Testis (tissue), 2 donors: ENCODE measurements at regions not wholly inside any gene's neighbourhood (a gene's known extent, or its start where the extent isn't known, plus 50 kb on each side); places are given as distances from the start of the nearest gene placed in this dataset.

Source experiments
- DNase-seq: peaks from one replicate; pipeline ENCODE4 v3.0.0-alpha.2; 2019
- H3K27ac ChIP-seq, 2 donors: fragments of 200-600 bp; sonication (generic); one replicate each; pipeline ENCODE4 v1.5.1; 2019
- H3K27me3 ChIP-seq: fragments of 200-600 bp; sonication (generic); one replicate; pipeline ENCODE4 v1.5.1; 2019
- H3K36me3 ChIP-seq: fragments of 200-600 bp; sonication (generic); one replicate; pipeline ENCODE4 v1.5.1; 2017; ENCODE audit warnings: low read depth; ENCODE audit errors: missing control alignments
- H3K4me1 ChIP-seq: fragments of 200-600 bp; sonication (generic); one replicate; pipeline ENCODE4 v1.5.1; 2019
- H3K4me3 ChIP-seq, 2 donors: fragments of 200-600 bp; sonication (generic); one replicate each; pipeline ENCODE4 v1.5.1; 2017 to 2019
- H3K9me3 ChIP-seq: fragments of 200-600 bp; sonication (generic); one replicate; pipeline ENCODE4 v1.5.1; 2017
- POLR2A ChIP-seq: fragments of 450-650 bp; IDR thresholded peaks from one replicate; pipeline ENCODE4 v1.6.1; 2017; ENCODE audit warnings: antibody characterized with exemption, mild to moderate bottlenecking, moderate library complexity
- WGBS, 2 donors: methylation state at CpG; one replicate each; pipeline ENCODE4 v1.1.5; 2018; 5-methylcytosine and 5-hydroxymethylcytosine counted together
- intact Hi-C: fragments of 100-400 bp; cut with DNase I; formaldehyde crosslinking; loops from one replicate; pipeline ENCODE4 v1.15.1; 2023; ENCODE audit warnings: low total_unique reads
- TF ChIP-seq, protein P1 (sequence below), 3 experiments: fragments of 450-650 bp in 2 of 3; fragments of 200-600 bp in 1 of 3; sonication (generic) in 1 of 3; IDR thresholded peaks; one replicate each; pipeline ENCODE4 v1.5.1; 2016 to 2019; ENCODE audit warnings: antibody characterized with exemption in 3 of 3, mild to moderate bottlenecking in 2 of 3, moderate library complexity in 1 of 3

DNA sequence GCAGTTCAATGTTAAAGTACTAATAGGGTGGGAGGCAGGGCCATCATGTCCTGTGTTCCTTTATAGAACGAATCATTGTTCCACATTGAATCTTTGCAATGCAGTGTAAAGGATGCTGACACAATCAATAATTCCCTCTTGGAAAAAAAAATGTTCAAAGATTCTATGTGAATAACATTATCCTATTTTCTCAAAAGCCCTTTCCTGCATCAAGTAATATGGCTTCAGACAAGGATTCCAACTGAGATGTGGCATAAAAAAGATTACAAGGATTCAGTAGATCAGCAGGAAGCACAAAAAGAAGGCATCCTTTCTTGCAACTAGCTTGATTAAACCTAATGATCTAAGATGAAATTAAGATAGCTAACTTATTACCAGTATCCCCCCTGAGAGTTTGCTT is 454.0 kb upstream of the CADM2 start:
- DNase-seq, result no peak
- intact Hi-C loops, result no loop called here
- Histone ChIP-seq H3K4me1 (no peaks in the 10 kb centered on the region), H3K36me3 (no peaks in the 10 kb centered on the region), H3K27me3 (no peaks in the 10 kb centered on the region), H3K9me3 (no peaks in the 10 kb centered on the region), H3K27ac (no peak overlapping the region), H3K4me3 (no peak overlapping the region)
- no peak for TF ChIP-seq POLR2A
- TF ChIP-seq, protein P1, sequence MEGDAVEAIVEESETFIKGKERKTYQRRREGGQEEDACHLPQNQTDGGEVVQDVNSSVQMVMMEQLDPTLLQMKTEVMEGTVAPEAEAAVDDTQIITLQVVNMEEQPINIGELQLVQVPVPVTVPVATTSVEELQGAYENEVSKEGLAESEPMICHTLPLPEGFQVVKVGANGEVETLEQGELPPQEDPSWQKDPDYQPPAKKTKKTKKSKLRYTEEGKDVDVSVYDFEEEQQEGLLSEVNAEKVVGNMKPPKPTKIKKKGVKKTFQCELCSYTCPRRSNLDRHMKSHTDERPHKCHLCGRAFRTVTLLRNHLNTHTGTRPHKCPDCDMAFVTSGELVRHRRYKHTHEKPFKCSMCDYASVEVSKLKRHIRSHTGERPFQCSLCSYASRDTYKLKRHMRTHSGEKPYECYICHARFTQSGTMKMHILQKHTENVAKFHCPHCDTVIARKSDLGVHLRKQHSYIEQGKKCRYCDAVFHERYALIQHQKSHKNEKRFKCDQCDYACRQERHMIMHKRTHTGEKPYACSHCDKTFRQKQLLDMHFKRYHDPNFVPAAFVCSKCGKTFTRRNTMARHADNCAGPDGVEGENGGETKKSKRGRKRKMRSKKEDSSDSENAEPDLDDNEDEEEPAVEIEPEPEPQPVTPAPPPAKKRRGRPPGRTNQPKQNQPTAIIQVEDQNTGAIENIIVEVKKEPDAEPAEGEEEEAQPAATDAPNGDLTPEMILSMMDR (IDR thresholded peaks at IDR 0.05), result no peak
- 46 to 79% methylated on average over 1 of the region's 1 CpG for WGBS, 2 donors

DNA sequence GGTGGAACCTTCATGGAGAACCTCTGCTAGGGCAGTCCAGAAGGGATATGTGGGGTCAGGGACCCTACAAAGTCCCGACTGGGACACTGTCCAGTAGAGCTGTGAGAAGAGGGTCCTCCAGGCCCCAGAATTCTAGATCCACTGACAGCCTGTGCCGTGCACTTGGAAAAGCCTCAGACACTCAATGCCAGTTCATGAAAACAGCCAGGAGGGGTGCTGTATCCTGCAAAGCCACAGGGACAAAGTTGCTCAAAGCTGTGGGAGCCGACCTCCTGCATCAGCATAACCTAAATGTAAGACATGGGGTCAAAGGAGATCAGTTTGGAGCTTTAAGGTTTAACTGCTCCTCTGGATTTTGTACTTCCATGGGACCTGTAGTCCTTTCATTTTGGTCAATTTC is 448.8 kb upstream of the CADM2 start:
- Histone ChIP-seq H3K4me1 (no peaks in the 10 kb centered on the region), H3K9me3 (no peaks in the 10 kb centered on the region), H3K36me3 (no peaks in the 10 kb centered on the region), H3K27me3 (no peaks in the 10 kb centered on the region), H3K4me3 (no peak overlapping the region), H3K27ac (no peak overlapping the region)
- 82 to 91% methylated on average over 3 of the region's 3 CpGs for WGBS, 2 donors
- intact Hi-C loops, result no loop called here
- no peak for DNase-seq
- TF ChIP-seq POLR2A, result no peak
- TF ChIP-seq, protein P1 (IDR thresholded peaks at IDR 0.05), result no peak

DNA sequence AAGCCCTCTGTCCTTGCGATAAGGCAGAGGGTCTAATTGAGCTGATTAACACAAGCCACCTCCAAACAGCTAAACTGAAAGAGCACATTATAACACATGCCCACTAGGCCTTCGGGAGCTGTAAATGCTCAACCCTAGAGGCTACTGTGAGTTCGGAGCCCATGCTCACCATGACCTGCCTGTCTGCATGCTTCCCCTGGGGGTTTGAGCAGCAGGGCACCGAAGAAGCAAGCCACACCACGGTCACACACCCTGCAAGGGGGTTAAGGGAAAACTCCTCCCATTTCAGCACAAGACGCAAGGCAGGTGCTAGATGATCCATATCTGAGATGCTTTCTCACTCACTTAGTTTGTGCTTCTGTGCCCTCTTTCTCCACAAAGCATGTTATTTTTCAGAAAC is 435.9 kb upstream of the CADM2 start:
- Histone ChIP-seq H3K9me3 (no peaks in the 10 kb centered on the region), H3K4me3 (no peak overlapping the region), H3K27me3 (no peaks in the 10 kb centered on the region), H3K27ac (no peak overlapping the region), H3K4me1 (no peaks in the 10 kb centered on the region), H3K36me3 (no peaks in the 10 kb centered on the region)
- TF ChIP-seq POLR2A, result no peak
- TF ChIP-seq, protein P1 (IDR thresholded peaks at IDR 0.05), result no peak
- intact Hi-C loops, result no loop called here
- no peak for DNase-seq
- WGBS, 2 donors, result 71 to 96% methylated on average over 5 to 6 of the region's 6 CpGs

DNA sequence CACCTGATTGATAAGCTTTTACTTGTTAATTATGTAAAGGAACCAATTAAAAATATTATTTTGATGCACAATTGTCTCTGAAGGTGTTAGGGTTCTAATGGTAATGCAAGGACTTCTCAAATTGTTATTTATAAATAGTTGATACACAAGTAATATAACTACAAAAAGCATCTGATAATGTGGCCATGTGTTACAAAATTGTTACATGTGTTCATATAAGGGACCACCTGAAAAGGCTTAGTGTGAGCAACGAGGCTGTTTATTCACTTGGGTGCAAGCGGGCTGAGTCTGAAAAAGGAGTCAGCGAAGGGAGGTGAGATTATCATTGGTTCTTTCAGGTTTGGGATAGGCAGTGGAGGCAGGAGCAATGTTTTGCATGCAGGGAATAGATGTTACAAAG is 421.9 kb upstream of the CADM2 start:
- Histone ChIP-seq H3K27me3 (no peaks in the 10 kb centered on the region), H3K9me3 (no peaks in the 10 kb centered on the region), H3K27ac (no peak overlapping the region), H3K4me3 (no peak overlapping the region), H3K4me1 (no peaks in the 10 kb centered on the region), H3K36me3 (no peaks in the 10 kb centered on the region)
- intact Hi-C loops, result no loop called here
- DNase-seq, result no peak
- TF ChIP-seq POLR2A, result no peak
- TF ChIP-seq, protein P1 (IDR thresholded peaks at IDR 0.05), result no peak
- 88 to 93% methylated on average over 3 of the region's 3 CpGs for WGBS, 2 donors

DNA sequence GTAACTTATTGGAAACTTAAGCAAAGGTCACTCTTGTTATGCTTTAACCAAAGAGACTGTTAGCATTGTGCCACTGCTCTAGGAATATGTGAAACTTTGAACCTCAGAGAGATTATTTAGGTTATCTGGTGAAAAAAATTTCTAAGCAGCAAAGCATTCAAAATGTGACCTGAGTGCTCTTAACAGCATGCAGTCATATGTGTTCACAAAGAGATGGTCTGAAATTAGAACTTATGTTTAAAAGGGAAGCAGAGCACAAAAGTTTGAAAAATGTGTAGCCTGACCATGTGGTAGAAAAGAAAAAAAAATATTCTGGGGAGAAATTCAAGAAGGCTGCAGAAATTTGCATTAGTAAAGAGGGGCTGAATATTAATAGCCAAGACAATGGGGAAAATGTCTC is 420.2 kb upstream of the CADM2 start:
- TF ChIP-seq, protein P1 (IDR thresholded peaks at IDR 0.05), result no peak
- TF ChIP-seq POLR2A, result no peak
- no peaks in the 10 kb centered on the region for H3K4me1 ChIP-seq
- no peaks in the 10 kb centered on the region for H3K9me3 ChIP-seq
- no peak overlapping the region for H3K4me3 ChIP-seq
- intact Hi-C loops, result no loop called here
- H3K27me3 ChIP-seq, result no peaks in the 10 kb centered on the region
- H3K36me3 ChIP-seq, result no peaks in the 10 kb centered on the region
- H3K27ac ChIP-seq, result no peak overlapping the region
- DNase-seq, result no peak
